ENCODE measurements at regions not wholly inside any gene's neighbourhood (a gene's known extent, or its start where the extent isn't known, plus 50 kb on each side); places are given as distances from the start of the nearest gene placed in this dataset.

GRCh38 chr22:19626042-19626587, 88.2 kb upstream of the SEPTIN5 start:
- TF ChIP-seq CTCF (conservative IDR thresholded peaks at IDR 0.05 in 1 of 2, IDR thresholded peaks at IDR 0.05 in 1 of 2; ENCODE audit: low read depth in 1 of 2, low read length in 2 of 2) (no peak), EZH2 (IDR thresholded peaks at IDR 0.05; ENCODE audit: low read length, missing control alignments) (no peak)

All from fibroblast of lung (primary cell).